NCI-H187 (cell line): ENCODE measurements at regions not wholly inside any gene's neighbourhood (a gene's known extent, or its start where the extent isn't known, plus 50 kb on each side); places are given as distances from the start of the nearest gene placed in this dataset.

ENCODE experiments used
- DNase-seq, 2 experiments: peaks; one replicate each; lab custom pipeline; 2025; lab: John Stamatoyannopoulos, UW

DNA sequence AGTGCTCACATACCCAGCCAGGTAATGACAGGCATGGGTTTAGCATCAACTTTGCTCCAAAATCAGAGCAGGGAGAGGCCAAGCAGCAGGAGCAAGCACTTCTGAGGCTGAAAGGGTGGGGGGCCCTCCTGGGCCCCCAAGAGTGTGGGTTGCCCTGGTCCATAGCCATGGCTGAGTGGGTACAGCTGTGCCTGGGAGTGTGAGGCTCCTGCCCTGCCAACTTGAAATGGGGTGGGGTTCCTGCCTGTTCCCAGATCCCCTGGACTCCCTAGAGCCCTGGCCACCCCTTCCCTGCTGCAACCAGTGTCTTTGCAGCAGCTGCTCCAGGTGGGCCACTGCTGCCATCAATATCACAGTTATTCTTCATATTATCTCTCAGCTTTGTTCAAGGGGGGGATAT, 1224.2 kb upstream of the GJE1 start:
- no peak for DNase-seq

DNA sequence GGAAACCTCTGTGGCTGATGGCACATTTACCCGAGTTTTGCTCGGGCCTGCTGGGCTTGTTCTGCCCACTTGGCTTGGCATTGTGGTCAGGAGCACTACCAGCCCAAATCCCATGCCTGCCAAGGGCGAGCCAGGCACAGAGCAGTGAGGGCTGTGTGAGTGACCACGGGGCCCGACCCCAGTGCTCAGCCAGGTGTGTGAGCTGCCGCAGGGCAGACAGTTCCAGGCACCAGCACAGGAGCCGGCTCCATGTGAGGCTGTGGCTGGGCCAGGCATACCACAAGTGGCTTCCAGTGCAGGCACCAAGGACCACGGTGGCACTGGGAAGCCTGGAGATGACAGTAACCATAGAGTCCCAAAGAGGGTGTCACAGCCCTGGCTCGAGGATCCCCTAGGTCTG, 1225.5 kb upstream of the GJE1 start:
- DNase-seq = no peak

DNA sequence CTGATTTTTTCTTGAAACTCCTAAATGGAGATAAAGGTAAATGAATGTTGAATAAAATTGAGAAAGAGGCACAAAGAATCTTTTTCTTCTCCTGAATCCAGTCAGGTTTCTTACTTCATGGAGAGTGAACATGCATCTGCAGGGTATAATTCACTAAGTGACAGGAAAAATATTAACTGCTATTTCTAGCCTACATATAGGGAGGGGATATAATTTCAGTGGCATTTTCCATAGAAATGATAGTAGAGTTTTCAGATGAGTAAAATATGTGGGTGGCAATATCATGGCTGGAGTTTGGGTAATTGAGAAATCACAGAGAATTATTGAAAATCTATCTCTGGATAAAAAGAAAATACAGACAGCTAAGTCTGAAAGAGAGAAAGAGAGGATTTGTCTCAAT, 1227.0 kb upstream of the GJE1 start:
- no peak for DNase-seq

DNA sequence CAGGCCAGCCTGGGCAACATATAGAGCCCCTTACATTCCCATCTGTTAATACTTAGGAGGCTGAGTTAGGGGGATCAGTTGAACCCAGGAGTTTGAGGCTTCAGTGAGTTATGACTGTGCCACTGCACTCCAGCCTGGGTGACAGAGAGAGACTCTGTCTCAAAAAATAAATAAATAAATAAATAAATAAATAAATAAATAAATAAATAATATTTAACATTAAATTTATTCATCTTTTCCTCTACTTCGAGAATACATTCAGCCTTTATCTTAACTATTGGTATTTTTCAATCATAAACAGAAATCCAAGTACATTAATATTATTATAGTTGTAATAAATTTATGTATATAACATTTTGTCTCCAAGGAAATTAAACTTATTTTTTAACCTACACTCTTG, 1227.7 kb upstream of the GJE1 start:
- no peak for DNase-seq

DNA sequence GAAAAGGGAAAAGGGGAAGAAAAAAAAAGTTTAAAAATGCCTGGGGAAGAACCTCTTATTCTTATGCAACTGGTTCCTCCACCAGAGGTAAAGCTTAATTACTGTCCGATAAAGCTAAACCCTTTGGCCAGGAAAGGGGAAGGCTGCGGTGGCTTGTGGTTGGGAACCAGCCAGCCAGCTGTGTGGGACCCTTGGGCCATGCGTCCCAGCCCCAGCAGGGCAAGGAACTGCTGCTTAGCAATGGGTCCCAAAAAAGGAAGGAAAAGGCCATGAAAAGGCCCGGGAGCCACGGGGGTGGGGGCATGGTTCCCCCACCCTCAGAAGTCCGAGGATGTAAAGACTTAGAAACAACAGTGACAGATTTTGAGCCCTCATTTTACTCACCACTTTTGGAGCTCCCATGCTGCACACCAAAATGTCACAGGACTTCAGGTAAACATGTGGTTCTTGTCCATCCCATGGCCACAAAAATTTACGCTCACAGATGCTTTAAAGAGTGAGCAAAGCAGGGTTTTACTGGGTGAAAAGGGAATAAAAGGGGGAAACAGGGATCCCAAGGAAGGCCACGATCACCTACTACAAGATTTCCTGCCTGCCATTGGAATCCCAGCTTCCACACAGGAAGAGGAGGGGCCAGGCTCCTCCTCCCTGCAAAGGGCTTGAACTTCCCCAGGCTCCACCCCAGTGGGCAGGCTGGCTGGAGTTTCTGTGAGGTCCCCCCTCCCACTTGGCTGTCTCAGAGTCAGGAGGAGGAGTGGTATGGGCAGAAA, 1234.7 kb upstream of the GJE1 start:
- DNase-seq = no peak

DNA sequence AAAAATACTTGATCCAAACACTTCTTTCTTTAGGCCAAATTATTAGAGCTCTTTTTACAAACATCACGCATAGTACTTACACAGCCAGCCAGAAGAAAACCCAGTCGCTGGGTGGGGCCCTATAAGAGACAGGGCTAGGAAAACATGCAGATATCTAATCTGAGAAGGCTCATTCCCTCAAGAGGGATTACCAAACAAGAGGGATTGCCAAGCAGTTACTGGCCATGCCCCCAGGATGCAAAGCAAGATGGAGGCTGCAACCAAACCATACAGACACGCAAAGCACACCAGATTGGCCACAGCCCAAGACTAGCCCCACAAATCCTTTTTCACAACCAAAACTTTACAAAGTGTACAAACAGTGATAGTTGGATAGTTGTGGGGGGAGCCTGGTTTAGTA, 1235.4 kb upstream of the GJE1 start:
- no peak for DNase-seq

DNA sequence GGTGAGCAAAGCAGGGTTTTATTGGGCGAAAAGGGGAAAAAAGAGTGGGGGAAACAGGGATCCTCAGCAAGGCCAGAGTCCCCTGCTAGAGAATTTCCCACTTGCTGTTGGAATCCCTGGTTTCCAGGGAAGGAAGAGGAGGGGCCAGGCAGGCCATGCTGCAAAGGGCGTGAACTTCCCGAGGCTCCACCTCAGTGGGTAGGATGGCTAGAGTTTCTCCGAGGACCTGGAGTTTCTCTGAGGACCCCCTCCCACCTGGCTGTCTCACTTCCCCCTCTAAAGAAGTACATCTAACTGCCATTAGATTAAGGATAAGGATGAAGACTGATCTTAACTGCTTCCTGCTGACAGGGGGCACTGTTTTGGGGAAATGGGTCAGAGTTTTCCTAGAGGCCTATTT, 1239.3 kb upstream of the GJE1 start:
- DNase-seq = no peak

DNA sequence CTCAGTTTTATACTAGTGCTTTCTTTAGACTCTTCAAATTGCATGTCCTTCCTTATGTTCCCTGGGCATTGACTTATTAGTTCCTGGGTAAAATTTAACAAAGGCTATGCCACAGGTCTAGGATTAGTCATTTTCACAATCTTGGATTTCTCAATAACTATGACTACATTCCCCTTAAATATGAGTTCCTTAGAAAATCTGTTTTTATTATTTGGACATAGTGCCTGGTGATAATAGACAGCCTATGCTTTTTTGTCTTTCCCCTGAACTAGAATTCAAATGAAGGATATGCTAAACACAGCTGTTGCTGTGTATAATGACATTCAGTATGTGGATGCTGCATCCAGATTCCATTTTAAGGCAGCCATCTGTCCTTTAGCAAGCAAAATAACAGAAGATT, 1252.8 kb upstream of the GJE1 start:
- no peak for DNase-seq

DNA sequence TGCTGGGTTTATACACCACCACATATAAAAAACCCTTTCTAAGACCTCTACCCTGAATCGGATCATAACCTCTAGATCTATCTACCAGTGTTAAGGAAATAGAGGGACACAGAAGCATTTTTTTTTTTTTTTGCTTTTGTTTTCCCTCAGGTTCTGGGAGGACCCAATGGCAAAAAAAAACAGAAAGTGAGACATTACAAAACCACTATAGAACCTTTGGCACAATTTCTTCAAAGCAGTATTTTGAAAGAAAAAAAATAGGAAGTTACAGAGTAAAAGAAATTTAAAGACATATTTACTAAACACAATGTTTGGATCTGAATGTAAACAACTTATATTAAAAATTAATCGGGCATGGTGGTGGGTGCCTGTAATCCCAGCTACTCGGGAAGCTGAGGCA, 1258.7 kb upstream of the GJE1 start:
- no peak for DNase-seq

DNA sequence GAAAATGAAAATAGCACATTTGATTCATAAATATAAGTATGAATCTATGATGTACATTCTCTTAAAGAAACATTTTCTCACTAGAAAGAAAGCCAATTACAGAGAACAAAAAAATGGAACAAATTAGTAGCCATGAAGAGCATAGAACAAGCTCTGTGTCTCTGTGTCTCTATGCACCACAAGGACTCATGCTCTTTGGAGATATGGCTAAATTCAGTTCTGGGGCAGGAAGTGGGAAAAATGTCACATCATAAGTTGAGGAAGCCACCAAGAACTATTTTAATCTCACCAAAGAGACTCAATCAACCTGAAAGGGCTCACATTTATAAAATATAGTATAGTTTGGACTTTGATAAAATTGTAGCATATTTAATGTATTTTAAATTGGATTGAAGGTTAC, 1259.8 kb upstream of the GJE1 start:
- DNase-seq = no peak

DNA sequence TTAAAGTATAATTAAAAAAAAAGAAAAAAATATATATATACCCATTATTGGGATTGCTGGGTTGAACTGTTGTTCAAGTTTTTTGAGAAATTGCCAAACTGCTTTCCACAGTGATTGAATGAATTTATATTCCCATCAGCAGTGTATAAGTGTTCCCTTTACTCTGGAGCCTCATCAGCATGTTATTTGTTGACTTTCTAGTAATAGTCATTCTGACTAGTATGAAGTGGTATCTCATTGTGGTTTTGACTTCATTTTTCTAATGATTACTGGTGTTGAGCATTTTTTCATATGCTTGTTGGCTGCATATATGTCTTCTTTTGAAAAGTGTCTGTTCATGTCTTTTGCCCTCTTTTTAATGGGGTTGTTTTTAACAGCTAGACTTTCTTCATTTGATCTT, 1260.8 kb upstream of the GJE1 start:
- no peak for DNase-seq

DNA sequence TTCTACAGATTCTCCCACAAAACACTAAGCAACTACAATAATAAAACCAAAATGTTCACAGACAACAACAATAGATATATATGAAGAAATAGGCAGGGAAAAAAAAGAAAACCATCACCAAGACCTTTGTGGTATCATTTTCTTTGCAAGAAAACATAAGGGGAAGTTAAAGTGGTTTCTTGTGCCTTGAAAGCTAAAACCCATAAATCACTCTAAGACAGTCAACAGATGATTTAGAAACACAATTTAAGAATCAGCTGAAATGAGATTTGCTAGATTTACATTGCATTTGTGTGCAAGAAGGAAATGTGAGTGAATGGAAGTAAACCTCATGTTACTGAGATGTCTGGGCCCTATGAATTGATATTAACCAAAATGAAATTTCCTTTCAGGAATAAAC, 1265.4 kb upstream of the GJE1 start:
- no peak for DNase-seq

DNA sequence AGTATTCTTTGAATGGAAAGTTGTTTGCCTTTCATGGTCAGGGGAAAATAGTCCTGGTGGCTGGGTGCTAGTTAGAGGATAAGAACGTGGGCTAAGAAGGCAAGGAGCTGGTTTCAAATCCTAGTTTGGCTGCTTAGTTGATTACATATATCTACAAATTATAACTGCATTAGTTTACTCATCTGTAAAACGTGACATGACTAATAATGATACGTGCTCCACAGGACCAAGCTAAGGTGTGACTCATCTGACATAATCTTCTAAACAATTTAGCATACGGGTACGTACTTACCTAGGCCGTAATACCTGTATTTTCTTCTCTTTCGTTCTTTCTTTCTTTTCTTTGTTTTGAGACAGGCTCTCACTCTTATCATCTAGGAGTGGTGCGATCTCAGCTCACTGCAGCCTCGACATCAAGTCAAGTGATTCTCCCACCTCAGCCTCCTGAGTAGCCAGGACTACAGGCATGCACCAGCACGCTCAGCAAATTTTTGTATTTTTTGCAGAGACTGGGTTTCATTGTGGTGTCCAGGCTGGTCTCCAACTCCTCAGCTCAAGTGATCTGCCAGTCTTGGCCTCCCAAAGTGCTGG, 1274.2 kb upstream of the GJE1 start:
- DNase-seq = no peak

DNA sequence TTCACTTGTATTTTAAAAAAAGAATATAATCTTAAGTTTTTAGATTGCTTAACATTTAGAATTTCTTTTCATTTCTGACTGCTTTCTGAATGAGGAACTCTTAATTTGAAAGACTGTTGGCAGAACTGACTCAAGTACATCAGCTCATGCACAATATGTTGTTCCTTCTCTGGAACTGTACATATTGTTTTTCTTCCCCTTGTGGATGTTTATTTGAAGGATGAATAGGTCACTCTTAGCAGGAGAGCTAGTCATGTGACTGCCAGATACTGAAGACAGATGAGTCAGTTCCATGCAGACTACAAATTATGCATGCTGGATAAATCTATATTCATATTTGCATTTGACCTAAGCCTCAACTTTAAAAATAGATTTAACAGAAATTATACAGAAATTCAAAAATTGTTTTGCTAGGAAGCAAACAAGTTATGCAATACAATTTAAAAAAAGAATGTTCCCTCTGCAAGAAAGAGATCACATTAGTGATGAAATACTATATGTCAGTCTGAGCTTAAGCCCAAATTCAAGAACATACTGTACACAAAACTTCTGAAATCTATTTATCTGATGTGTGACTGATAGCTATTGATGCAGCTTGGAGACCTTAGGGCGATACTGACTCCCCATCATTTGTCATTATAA, 1274.9 kb upstream of the GJE1 start:
- no peak for DNase-seq

DNA sequence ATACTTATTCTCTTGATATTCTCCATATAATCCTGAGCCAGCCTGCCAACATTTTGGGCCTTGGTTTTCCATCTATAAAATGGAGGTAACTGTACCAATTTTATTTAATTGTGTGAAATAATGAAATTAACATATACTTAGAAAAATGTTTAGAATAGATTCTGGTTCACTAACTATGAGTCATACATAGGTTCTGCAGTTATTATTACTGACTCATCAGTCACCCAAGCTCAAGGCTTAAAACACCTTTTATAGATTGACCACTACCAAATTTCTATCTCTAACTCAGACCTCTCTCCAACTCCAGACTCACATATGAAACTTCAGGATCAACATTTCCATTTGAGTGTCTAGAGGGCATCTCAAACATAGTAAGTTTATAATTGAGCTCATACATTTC, 1277.2 kb upstream of the GJE1 start:
- no peak for DNase-seq

DNA sequence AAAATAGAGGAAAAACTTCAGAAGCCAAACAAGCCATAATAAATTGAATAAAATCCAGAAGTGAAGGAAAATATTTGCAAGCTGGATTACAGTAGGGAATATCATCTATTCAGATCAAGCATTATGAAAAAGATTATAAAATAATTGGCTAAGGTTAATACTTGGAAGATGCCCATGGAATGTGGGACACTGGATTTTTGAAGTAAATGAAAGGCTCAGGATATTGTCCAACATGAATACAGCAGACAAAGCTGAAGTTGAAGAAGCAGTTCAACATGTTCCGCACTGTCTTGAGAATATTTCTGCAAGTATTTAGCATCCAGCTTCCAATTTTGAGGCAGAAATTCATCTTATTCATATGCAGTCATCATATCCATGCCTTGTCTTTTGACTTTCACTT, 1278.4 kb upstream of the GJE1 start:
- no peak for DNase-seq

DNA sequence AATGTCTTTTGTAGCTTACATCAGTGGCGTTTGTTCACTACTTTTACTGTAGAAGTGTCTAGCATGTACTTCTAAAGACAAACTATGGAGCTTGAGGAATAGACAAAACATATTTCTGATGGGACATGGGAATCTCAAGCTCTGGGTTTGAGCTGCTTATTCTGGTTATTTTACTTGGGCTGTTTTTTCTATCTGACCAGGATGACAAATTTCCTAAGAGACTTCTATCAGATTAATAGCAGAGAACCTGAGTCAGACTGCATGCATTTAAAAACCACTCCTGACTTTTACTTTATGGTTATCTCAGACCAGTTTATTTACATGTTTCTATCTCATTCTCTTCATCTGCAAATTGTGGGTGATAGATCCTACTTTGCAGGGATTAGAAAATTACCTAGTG, 1282.3 kb upstream of the GJE1 start:
- no peak for DNase-seq

DNA sequence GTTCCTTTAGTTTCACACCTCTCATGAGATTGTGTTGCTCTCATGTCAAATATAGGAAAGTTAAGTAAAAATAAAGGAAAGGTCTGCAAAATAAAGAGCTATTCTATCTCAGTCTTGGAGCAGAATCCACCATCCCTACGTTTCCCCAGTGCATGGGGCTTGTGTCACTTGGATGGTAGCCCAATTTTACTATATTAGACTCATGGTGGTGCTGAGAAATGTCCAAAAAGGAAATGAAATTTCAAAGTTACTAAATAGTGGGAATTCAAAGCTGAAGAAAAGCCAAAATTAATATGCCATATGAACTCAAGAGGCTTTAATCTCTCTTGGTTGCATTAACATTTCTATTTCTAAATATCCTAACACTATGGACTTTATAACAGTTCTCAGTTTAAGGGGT, 1283.3 kb upstream of the GJE1 start:
- DNase-seq = no peak

DNA sequence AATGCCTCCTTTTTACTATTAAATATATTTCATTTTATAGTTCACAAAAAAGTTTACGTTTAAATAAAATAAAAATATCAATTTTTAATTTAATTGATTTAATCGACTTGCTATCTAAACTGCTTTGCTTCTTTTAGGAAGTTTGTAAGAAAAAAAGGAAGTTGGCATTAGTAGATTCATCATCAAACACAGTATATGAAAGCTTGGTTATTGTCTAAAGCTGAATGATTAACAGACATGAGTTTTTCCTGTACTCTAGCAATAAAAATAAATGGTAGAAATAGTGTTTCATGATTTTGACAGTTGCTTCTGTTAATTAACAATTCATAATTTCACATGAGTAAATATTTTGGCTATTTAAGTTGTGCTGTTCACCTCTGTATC, 1285.5 kb upstream of the GJE1 start:
- DNase-seq = no peak

DNA sequence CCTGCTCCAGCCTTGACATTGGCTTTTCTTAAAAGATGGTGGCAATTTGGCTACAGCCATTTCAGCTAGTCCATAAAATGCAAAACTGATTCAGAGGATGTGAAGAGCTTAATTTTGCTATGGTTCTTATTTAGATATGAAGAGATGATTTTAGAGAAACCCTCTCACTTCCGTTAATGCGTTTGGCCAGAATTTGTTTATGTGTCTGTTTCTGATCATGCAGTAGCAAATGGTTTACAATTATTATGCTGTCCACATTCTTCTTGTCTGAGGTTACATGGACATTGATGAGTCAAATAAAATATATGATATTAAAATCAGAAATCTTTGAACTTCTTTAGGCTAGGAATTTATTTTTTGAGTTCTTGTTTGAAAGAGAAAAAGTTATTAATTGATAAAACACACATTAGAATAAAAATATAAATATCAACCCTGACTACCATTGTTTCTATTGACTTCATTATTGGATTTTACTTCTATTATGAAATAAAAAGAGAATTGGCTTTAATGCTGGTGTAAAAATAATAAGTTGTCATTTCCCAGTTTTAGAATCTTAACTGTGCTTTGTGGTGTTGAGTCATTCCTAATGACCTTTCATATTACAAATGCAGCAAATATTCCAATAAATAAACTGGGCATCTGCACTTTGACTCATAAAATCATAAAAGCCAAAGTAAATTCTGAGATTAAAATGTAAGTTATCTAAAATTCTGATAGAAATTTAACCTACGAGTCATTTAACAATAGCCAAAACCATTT, 1286.0 kb upstream of the GJE1 start:
- DNase-seq = no peak

DNA sequence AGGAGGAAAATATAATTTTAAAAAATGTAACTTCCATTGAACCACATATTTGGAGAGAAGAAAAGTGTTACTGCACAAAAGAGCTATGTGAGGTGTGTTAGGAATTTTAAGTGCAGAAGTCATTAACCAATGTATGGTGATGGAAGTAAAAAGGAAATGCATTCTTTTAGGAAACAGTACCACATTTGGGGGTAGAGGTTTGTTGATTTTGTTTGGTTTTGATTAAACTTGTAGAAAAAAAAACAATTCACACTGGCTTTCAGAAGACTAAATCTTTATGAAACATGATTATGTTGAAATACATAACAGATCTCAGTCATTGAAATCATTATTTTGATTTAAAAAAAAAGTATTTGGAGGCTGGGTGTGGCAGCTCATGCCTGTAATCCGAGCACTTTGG, 1287.0 kb upstream of the GJE1 start:
- no peak for DNase-seq

DNA sequence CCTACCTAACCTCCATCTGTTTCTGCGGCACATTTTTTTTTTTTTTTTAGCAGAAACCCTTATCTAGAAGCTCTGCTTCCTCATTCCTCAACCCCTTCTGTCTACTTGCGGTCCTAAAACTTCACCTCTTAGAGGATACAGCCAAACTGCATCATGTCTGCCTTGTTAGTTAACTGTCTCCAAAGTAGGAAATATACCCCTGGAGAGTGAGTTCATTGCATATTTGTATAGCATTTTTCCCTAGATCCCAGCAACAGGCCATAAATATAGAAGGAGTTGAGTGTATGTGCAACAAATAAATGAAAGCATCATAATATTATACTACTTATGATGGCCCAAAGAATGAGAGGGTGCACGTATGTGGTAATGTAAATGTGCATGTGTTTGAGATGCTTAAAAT, 1288.6 kb upstream of the GJE1 start:
- no peak for DNase-seq

DNA sequence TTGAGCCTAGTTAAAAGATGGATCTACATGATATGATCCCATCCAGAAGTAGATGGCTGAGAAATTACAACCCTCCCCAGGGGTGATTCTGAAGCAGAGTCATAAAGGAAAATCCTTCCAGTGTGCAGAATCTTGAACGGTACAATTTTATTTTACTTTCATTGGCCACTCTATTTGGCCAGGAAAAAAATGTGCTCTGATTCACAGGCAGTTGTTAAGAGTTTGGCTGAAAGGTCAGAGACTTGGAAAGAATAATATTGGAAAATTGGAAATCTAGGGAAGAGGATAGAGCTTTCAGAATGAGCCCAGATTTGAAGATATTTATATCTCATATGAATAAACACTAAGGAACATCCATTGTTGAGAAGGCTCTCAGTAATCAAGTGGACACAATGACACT, 1299.3 kb upstream of the GJE1 start:
- no peak for DNase-seq
